Thyroid gland (tissue), 4 donors: ENCODE measurements at regions not wholly inside any gene's neighbourhood (a gene's known extent, or its start where the extent isn't known, plus 50 kb on each side); places are given as distances from the start of the nearest gene placed in this dataset.

Experiments used
- DNase-seq, 2 donors: peaks; one replicate each; pipeline ENCODE4 v3.0.0-alpha.2; 2019
- H3K27ac ChIP-seq, 3 donors: fragments of 200-600 bp; sonication (generic); 1 replicate in 2 of 3; 2 replicates in 1 of 3; pipeline ENCODE4 v1.5.1; 2016 to 2019; ENCODE audit warnings: mild to moderate bottlenecking in 1 of 3, moderate library complexity in 1 of 3
- H3K27me3 ChIP-seq: fragments of 200-600 bp; sonication (generic); one replicate; pipeline ENCODE4 v1.5.1; 2019
- H3K36me3 ChIP-seq, 2 donors: fragments of 200-600 bp; sonication (generic); one replicate each; pipeline ENCODE4 v1.5.1; 2016 to 2019
- H3K4me1 ChIP-seq, 2 donors: fragments of 200-600 bp; sonication (generic); one replicate each; pipeline ENCODE4 v1.5.1; 2017 to 2019
- H3K4me3 ChIP-seq, 3 donors: fragments of 200-600 bp; sonication (generic); replicated peaks in 1 of 3; 1 replicate in 2 of 3; 2 replicates in 1 of 3; pipeline ENCODE4 v1.5.1; 2016; ENCODE audit warnings: mild to moderate bottlenecking in 1 of 3
- H3K9me3 ChIP-seq: fragments of 200-600 bp; sonication (generic); one replicate; pipeline ENCODE4 v1.5.1; 2017
- POLR2A ChIP-seq, 2 donors: fragments of 450-650 bp; IDR thresholded peaks; one replicate each; pipeline ENCODE4 v1.6.1; 2017; ENCODE audit warnings: antibody characterized with exemption in 2 of 2, mild to moderate bottlenecking in 2 of 2, moderate library complexity in 1 of 2
- WGBS, 2 donors: methylation state at CpG; one replicate each; pipeline ENCODE4 v1.1.5; 2017; 5-methylcytosine and 5-hydroxymethylcytosine counted together
- intact Hi-C: fragments of 100-400 bp; cut with DNase I; formaldehyde crosslinking; loops from one replicate; pipeline ENCODE4 v1.15.1; 2023
- TF ChIP-seq, protein P1 (sequence below), 6 experiments: fragments of 200-600 bp in 3 of 6; fragments of 450-650 bp in 3 of 6; sonication (generic) in 3 of 6; IDR thresholded peaks; one replicate each; pipeline ENCODE4 v1.5.1; 2016 to 2019; ENCODE audit warnings: antibody characterized with exemption in 6 of 6, mild to moderate bottlenecking in 2 of 6, inconsistent platforms in 1 of 6, moderate library complexity in 1 of 6

DNA sequence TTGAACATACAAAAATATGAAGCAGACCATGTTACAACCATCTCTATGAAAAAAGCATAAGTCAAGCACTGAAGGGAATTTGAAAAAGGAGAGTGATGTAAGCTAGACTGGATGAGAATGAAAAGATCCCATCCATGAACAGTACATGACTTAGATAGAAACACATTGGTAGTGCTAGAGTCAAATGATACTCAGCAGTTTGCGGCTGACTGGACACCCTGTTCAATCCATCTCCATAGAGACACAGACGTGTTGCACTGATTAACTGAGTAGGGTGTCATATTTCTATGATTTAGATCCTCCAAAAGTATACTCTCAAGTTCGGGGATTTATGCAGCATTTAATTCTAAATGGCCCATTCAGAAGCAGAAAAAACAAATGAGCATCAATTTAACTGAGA, 674.3 kb upstream of the NRXN1 start:
- Histone ChIP-seq H3K27me3 (no peaks in the 10 kb centered on the region), H3K4me1 (peaks cover 0 to 7% of the 10 kb centered on the region in 2 donors), H3K4me3 (no peak overlapping the region), H3K27ac (no peak overlapping the region), H3K9me3 (no peaks in the 10 kb centered on the region), H3K36me3 (no peaks in the 10 kb centered on the region)
- TF ChIP-seq, protein P1, sequence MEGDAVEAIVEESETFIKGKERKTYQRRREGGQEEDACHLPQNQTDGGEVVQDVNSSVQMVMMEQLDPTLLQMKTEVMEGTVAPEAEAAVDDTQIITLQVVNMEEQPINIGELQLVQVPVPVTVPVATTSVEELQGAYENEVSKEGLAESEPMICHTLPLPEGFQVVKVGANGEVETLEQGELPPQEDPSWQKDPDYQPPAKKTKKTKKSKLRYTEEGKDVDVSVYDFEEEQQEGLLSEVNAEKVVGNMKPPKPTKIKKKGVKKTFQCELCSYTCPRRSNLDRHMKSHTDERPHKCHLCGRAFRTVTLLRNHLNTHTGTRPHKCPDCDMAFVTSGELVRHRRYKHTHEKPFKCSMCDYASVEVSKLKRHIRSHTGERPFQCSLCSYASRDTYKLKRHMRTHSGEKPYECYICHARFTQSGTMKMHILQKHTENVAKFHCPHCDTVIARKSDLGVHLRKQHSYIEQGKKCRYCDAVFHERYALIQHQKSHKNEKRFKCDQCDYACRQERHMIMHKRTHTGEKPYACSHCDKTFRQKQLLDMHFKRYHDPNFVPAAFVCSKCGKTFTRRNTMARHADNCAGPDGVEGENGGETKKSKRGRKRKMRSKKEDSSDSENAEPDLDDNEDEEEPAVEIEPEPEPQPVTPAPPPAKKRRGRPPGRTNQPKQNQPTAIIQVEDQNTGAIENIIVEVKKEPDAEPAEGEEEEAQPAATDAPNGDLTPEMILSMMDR (IDR thresholded peaks at IDR 0.05), result no peak
- TF ChIP-seq POLR2A (IDR thresholded peaks at IDR 0.05), result no peak
- 53 to 58% methylated on average over 3 of the region's 3 CpGs for WGBS, 2 donors
- DNase-seq, result peak in 1 of 2 donors; percentile 2
- intact Hi-C loops, result no loop called here

DNA sequence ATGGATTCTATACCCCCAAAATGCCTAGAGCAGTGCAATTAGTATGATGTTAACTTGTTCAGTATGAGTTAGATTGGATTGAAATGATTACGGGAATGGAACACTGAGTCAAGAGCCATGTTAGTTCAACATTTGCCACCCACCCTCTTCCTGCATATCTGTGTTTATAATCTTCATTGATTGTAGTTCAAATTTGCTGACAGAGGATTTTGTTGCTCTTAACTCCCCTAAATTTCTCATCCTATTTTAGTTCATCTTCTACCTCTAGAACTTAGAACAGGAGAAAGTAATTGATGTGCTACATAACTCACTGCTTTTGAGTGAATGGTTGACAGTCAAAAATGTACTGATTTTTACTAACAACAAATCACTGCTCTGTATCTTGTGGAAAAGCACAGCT, 673.5 kb upstream of the NRXN1 start:
- DNase-seq, result no peak
- TF ChIP-seq, protein P1 (IDR thresholded peaks at IDR 0.05), result no peak
- TF ChIP-seq POLR2A (IDR thresholded peaks at IDR 0.05), result no peak
- Histone ChIP-seq H3K9me3 (no peaks in the 10 kb centered on the region), H3K4me1 (peaks cover 0 to 7% of the 10 kb centered on the region in 2 donors), H3K36me3 (no peaks in the 10 kb centered on the region), H3K4me3 (no peak overlapping the region), H3K27me3 (no peaks in the 10 kb centered on the region), H3K27ac (no peak overlapping the region)
- intact Hi-C loops, result no loop called here
- 89 to 93% methylated on average over 1 of the region's 1 CpG for WGBS, 2 donors

DNA sequence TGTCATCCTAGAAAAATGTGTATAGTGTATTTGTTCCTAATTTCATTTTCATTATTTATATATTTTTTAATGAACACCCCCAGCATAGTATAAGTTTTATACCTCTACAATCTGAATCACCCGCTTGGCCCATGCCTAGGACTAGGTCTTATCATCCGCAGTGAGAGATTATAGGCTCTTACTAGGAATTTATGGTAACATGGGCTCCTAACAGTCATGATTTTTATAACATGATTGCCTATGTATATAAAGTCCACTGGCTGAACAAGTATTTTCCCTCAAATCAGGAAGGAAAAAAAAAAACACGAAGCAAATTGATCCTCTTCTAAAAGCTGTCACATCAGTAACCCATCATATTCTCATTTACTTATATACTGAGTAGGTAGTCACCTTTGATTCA, 666.1 kb upstream of the NRXN1 start:
- H3K9me3 ChIP-seq, result no peaks in the 10 kb centered on the region
- no peak for DNase-seq
- WGBS, 2 donors, result 86 to 91% methylated on average over 3 of the region's 3 CpGs
- no peak overlapping the region for H3K27ac ChIP-seq
- no peak overlapping the region for H3K4me3 ChIP-seq
- peaks cover 0 to 4% of the 10 kb centered on the region in 2 donors for H3K4me1 ChIP-seq
- H3K36me3 ChIP-seq, result no peaks in the 10 kb centered on the region
- H3K27me3 ChIP-seq, result no peaks in the 10 kb centered on the region
- intact Hi-C loops, result no loop called here
- TF ChIP-seq, protein P1 (IDR thresholded peaks at IDR 0.05), result no peak
- TF ChIP-seq POLR2A (IDR thresholded peaks at IDR 0.05), result no peak

DNA sequence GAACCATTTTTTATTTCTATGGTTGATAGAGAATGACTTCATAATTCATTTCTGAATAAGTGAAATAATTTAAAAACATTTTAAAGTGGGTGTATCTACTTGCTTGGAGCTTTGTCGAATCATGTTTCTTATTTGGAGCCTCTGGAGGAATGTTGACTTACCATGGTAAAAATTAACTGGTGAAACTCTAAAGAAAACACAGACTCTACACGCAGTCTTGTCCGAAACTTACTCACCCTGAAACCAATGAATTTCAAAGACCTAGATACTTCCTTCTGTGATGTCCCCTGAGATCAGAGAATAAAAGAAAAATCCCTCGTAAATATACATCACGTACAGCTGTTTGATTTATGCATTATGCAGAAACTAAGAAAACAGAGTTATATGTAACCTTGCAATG, 665.2 kb upstream of the NRXN1 start:
- TF ChIP-seq, protein P1 (IDR thresholded peaks at IDR 0.05), result no peak
- no peak for TF ChIP-seq POLR2A (IDR thresholded peaks at IDR 0.05)
- intact Hi-C loops, result no loop called here
- no peak for DNase-seq
- no peak overlapping the region for H3K4me3 ChIP-seq
- no peak overlapping the region for H3K27ac ChIP-seq
- WGBS, 2 donors, result 86 to 89% methylated on average over 5 of the region's 5 CpGs
- H3K36me3 ChIP-seq, result no peaks in the 10 kb centered on the region
- no peaks in the 10 kb centered on the region for H3K27me3 ChIP-seq
- no peaks in the 10 kb centered on the region for H3K9me3 ChIP-seq
- H3K4me1 ChIP-seq, result peaks cover 0 to 4% of the 10 kb centered on the region in 2 donors

DNA sequence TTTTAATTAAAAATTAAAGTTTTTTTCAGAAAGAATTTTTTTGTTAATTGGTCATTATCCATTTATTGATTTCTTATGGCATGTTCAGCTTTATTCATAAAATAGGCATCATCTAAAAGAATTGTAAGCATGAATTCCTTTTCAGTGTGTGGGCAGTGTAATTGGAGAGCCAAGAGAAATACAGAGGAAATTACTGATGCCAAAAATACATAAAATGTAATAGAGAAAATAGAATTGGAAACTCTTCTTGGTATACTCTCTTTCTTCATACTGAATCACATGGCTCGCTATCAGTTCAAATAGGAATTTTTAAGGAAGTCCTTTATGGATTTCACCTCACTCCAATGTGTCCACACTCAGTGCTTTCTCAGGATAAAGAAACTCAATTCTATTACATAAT, 663.6 kb upstream of the NRXN1 start:
- WGBS, 2 donors, result 74 to 81% methylated on average over 1 of the region's 1 CpG
- intact Hi-C loops, result no loop called here
- no peaks in the 10 kb centered on the region for H3K4me1 ChIP-seq
- no peaks in the 10 kb centered on the region for H3K9me3 ChIP-seq
- no peak overlapping the region for H3K4me3 ChIP-seq
- H3K36me3 ChIP-seq, result no peaks in the 10 kb centered on the region
- no peak overlapping the region for H3K27ac ChIP-seq
- TF ChIP-seq POLR2A (IDR thresholded peaks at IDR 0.05), result no peak
- TF ChIP-seq, protein P1 (IDR thresholded peaks at IDR 0.05), result no peak
- no peaks in the 10 kb centered on the region for H3K27me3 ChIP-seq
- no peak for DNase-seq
